Heart left ventricle (tissue), 16 donors: ENCODE measurements at regions not wholly inside any gene's neighbourhood (a gene's known extent, or its start where the extent isn't known, plus 50 kb on each side); places are given as distances from the start of the nearest gene placed in this dataset.

Experiments
- ATAC-seq, 4 donors: fragments of 200-7000 bp; cut with Tn5 transposase; one replicate each; pipeline ENCODE4 v1.9.1; 2020 to 2022; ENCODE audit warnings: moderate library complexity in 4 of 4, mild to moderate bottlenecking in 3 of 4, moderate number of reproducible peaks in 1 of 4
- DNase-seq, 5 donors: peaks; one replicate each; pipeline ENCODE4 v3.0.0-alpha.2; 2020
- H3K27ac ChIP-seq, 12 donors: fragments of 200-600 bp; sonication (generic) in 4 of 12; one replicate each; pipeline versions ENCODE4 v1.5.0 to v1.8.0; 2016 to 2022; ENCODE audit warnings: mild to moderate bottlenecking in 2 of 12
- H3K27me3 ChIP-seq, 9 donors: fragments of 200-600 bp; sonication (generic) in 2 of 9; one replicate each; pipeline versions ENCODE4 v1.5.1 to v1.8.0; 2016 to 2022; ENCODE audit warnings: mild to moderate bottlenecking in 3 of 9
- H3K36me3 ChIP-seq, 9 donors: fragments of 200-600 bp; sonication (generic) in 2 of 9; one replicate each; pipeline versions ENCODE4 v1.5.0 to v1.8.0; 2018 to 2022; ENCODE audit warnings: mild to moderate bottlenecking in 2 of 9
- H3K4me1 ChIP-seq, 12 donors: fragments of 200-600 bp; sonication (generic) in 4 of 12; one replicate each; pipeline versions ENCODE4 v1.5.0 to v1.8.0; 2016 to 2022; ENCODE audit warnings: mild to moderate bottlenecking in 3 of 12
- H3K4me3 ChIP-seq, 12 donors: fragments of 200-600 bp; sonication (generic) in 4 of 12; one replicate each; pipeline versions ENCODE4 v1.5.0 to v1.8.0; 2017 to 2022; ENCODE audit warnings: mild to moderate bottlenecking in 9 of 12, moderate library complexity in 4 of 12
- H3K9me3 ChIP-seq, 12 donors: fragments of 200-600 bp; sonication (generic) in 4 of 12; one replicate each; pipeline versions ENCODE4 v1.5.0 to v1.8.0; 2016 to 2022; ENCODE audit warnings: mild to moderate bottlenecking in 1 of 12
- POLR2A ChIP-seq, 2 donors: fragments of 450-650 bp; IDR thresholded peaks; one replicate each; pipeline ENCODE4 v1.6.1; 2017; ENCODE audit warnings: antibody characterized with exemption in 2 of 2, mild to moderate bottlenecking in 2 of 2, moderate library complexity in 2 of 2
- WGBS, 4 donors: extraction: QIAGEN DNeasy Blood & Tissue Kit in 2 of 4; methylation state at CpG; one replicate each; pipeline versions ENCODE4 v1.1.5 to v1.1.7; 2013 to 2018; 5-methylcytosine and 5-hydroxymethylcytosine counted together
- intact Hi-C, 10 donors: fragments of 100-400 bp; cut with DNase I; formaldehyde crosslinking; loops; one replicate each; pipeline versions ENCODE4 v1.11.1 to v1.14.2; 2022
- TF ChIP-seq, protein P1 (sequence below), 12 donors: fragments of 200-600 bp; sonication (generic) in 4 of 12; IDR thresholded peaks; one replicate each; pipeline versions ENCODE4 v1.5.0 to v1.8.0; 2018 to 2022; ENCODE audit warnings: antibody characterized with exemption in 12 of 12, mild to moderate bottlenecking in 5 of 12
- donor health status: ischemic (EF 13 %, LVEDD 7.1; RV severe dilation, severe dysfunction).
- donor health status: healthy with polysubstance abuse.
- donor health status: DM: no; HTN: yes; CAD: no.
- donor health status: DM: no; HTN: no; CAD: no.
- donor health status: ischemic (EF 25% LVEDD 6.9; RV normal size, moderate dysfunction).
- donor health status: ischemic (EF 25% LVEDD 5.7; RV mildly dilated, moderate dysfunction).
- donor health status: healthy.
- donor health status: DM: yes; HTN: yes; CAD: no.
- donor health status: ischemic (EF 35%, LVEDD 5.7; RV mildly dilated, moderate dysfunction).
- donor health status: nonischemic (EF 11% LVEDD 7.7; RV severe dilation, severe dysfunction).
- donor health status: DM: yes; HTN: yes; CAD: no.
- donor health status: PGD.
- donor health status: ischemic (EF 29% LVEDD 5.4; RV normal size, mild dysfunction).
- donor health status: nonischemic (EF 23%, LVEDD 6.1; RV moderate dilation, normal function).

- no peaks in the 10 kb centered on the region for H3K9me3 ChIP-seq
- DNase-seq, result no peak
- no peak for ATAC-seq
- WGBS, 4 donors, result 62 to 73% (median 67%) methylated on average over 6 of the region's 6 CpGs
- intact Hi-C loops, result no loop called here
- no peaks in the 10 kb centered on the region for H3K27me3 ChIP-seq
- TF ChIP-seq POLR2A (IDR thresholded peaks at IDR 0.05), result no peak
- TF ChIP-seq, protein P1, sequence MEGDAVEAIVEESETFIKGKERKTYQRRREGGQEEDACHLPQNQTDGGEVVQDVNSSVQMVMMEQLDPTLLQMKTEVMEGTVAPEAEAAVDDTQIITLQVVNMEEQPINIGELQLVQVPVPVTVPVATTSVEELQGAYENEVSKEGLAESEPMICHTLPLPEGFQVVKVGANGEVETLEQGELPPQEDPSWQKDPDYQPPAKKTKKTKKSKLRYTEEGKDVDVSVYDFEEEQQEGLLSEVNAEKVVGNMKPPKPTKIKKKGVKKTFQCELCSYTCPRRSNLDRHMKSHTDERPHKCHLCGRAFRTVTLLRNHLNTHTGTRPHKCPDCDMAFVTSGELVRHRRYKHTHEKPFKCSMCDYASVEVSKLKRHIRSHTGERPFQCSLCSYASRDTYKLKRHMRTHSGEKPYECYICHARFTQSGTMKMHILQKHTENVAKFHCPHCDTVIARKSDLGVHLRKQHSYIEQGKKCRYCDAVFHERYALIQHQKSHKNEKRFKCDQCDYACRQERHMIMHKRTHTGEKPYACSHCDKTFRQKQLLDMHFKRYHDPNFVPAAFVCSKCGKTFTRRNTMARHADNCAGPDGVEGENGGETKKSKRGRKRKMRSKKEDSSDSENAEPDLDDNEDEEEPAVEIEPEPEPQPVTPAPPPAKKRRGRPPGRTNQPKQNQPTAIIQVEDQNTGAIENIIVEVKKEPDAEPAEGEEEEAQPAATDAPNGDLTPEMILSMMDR (IDR thresholded peaks at IDR 0.05), result peak in 1 of 12 donors; percentile 7
- H3K4me3 ChIP-seq, result no peak overlapping the region
- no peaks in the 10 kb centered on the region for H3K36me3 ChIP-seq
- H3K27ac ChIP-seq, result no peak overlapping the region
- peaks cover 0 to 19% (median 2%) of the 10 kb centered on the region in 12 donors for H3K4me1 ChIP-seq
Observed at GRCh38 chr1:14138687-14139086, 438.7 kb downstream of the PRDM2 start.

GRCh38 chr1:14140831-14141401 lies 440.9 kb downstream of the PRDM2 start:
- Histone ChIP-seq H3K27ac (peak overlapping the region in 5 of 12 donors; percentile 10 to 55 (median 42)), H3K36me3 (no peaks in the 10 kb centered on the region), H3K27me3 (no peaks in the 10 kb centered on the region), H3K4me3 (no peak overlapping the region), H3K9me3 (no peaks in the 10 kb centered on the region), H3K4me1 (peaks cover 0 to 19% (median 2%) of the 10 kb centered on the region in 12 donors)
- ATAC-seq (peak; percentile 71 to 95 (median 75)), DNase-seq (peak; percentile 55 to 85 (median 59))
- 33 to 43% (median 38%) methylated on average over 12 to 13 of the region's 13 CpGs for WGBS, 4 donors
- TF ChIP-seq, protein P1 (IDR thresholded peaks at IDR 0.05), result no peak
- no peak for TF ChIP-seq POLR2A (IDR thresholded peaks at IDR 0.05)
- intact Hi-C loops, result no loop called here

- TF ChIP-seq POLR2A (IDR thresholded peaks at IDR 0.05), result no peak
- TF ChIP-seq, protein P1 (IDR thresholded peaks at IDR 0.05), result no peak
- H3K27me3 ChIP-seq, result no peaks in the 10 kb centered on the region
- WGBS, 4 donors, result 76 to 82% (median 80%) methylated on average over 6 of the region's 6 CpGs
- H3K27ac ChIP-seq, result peak overlapping the region in 3 of 12 donors; percentile 10 to 50 (median 42)
- H3K9me3 ChIP-seq, result no peaks in the 10 kb centered on the region
- no peak for ATAC-seq
- peaks cover 0 to 19% (median 2%) of the 10 kb centered on the region in 12 donors for H3K4me1 ChIP-seq
- intact Hi-C loops, result no loop called here
- no peak overlapping the region for H3K4me3 ChIP-seq
- DNase-seq, result no peak
- no peaks in the 10 kb centered on the region for H3K36me3 ChIP-seq
Observed at GRCh38 chr1:14141656-14142055, 441.7 kb downstream of the PRDM2 start.

DNA sequence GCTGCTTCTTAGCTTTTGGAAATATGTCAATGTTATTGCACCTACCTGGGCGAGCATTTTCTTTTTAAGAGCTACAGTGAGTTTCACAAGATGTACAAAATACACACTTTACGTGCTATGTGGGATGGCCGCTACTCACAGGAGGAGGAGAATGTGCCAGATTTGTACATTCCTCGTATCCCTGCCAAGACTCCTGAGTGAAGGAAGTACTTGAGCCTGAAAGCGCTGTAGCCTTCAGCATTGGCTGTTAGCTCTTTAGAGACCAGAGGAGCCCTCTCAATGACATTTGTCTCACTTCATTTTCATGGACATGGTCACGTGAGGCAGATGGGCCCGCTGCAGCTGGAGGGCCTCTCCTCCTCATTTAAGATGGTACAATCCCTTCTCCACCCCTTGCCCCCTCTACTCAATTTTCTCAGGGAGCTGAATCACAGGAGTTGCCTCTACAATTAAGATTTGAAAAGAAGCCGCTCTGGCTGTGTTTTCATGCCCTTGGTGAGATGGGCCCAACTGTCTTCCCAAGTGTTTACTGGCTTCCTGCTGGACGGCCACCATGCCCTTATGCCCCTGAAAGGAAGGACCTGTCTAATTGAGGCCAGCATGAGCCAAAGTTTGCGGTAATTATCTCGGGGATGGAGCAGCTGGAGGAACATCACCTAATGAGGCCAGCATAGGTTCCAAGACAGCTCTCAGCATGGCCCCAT lies 442.6 kb downstream of the PRDM2 start:
- WGBS, 4 donors, result 48 to 61% (median 54%) methylated on average over 11 of the region's 11 CpGs
- TF ChIP-seq, protein P1 (IDR thresholded peaks at IDR 0.05), result no peak
- no peak for TF ChIP-seq POLR2A (IDR thresholded peaks at IDR 0.05)
- Histone ChIP-seq H3K27me3 (no peaks in the 10 kb centered on the region), H3K9me3 (no peaks in the 10 kb centered on the region), H3K27ac (no peak overlapping the region), H3K4me3 (no peak overlapping the region), H3K4me1 (peaks cover 0 to 19% (median 2%) of the 10 kb centered on the region in 12 donors), H3K36me3 (no peaks in the 10 kb centered on the region)
- intact Hi-C loops, result no loop called here
- ATAC-seq (peak in 1 of 4 donors; percentile 60), DNase-seq (peak in 1 of 5 donors; percentile 32)
